KMS-11 (cell line): ENCODE measurements at regions not wholly inside any gene's neighbourhood (a gene's known extent, or its start where the extent isn't known, plus 50 kb on each side); places are given as distances from the start of the nearest gene placed in this dataset.

Experiments used
- H2AFZ ChIP-seq: fragments of 200-600 bp; sonication (generic); 2 replicates; pipeline ENCODE4 v1.6.1; 2016; ENCODE audit warnings: antibody characterized with exemption, mixed run types, low read depth
- H3K27ac ChIP-seq: fragments of 200-600 bp; sonication (generic); 2 replicates; pipeline ENCODE4 v1.6.1; 2016; ENCODE audit warnings: mild to moderate bottlenecking, mixed run types
- H3K27me3 ChIP-seq: fragments of 200-600 bp; sonication (generic); 2 replicates; pipeline ENCODE4 v1.6.1; 2017; ENCODE audit warnings: mild to moderate bottlenecking, low read depth, mixed run types, moderate library complexity; ENCODE audit not compliant: insufficient read depth
- H3K36me3 ChIP-seq: fragments of 200-600 bp; sonication (generic); 2 replicates; pipeline ENCODE4 v1.6.1; 2017; ENCODE audit warnings: mild to moderate bottlenecking, mixed run types; ENCODE audit not compliant: insufficient read depth
- H3K4me1 ChIP-seq: fragments of 200-600 bp; sonication (generic); 2 replicates; pipeline ENCODE4 v1.6.1; 2016; ENCODE audit warnings: mild to moderate bottlenecking, low read depth, mixed run types; ENCODE audit not compliant: poor library complexity, severe bottlenecking
- H3K4me2 ChIP-seq: fragments of 200-600 bp; sonication (generic); 2 replicates; pipeline ENCODE4 v1.7.0; 2016; ENCODE audit warnings: mild to moderate bottlenecking, mixed run types
- H3K4me3 ChIP-seq: fragments of 200-600 bp; sonication (generic); IDR thresholded peaks from 2 replicates; pipeline ENCODE4 v1.6.1; 2017; ENCODE audit warnings: low read depth, low read length, mixed read lengths; ENCODE audit not compliant: insufficient read depth
- H3K79me2 ChIP-seq: fragments of 200-600 bp; sonication (generic); 2 replicates; pipeline ENCODE4 v1.6.1; 2016; ENCODE audit warnings: low read depth, mixed run types; ENCODE audit not compliant: insufficient read depth
- H3K9ac ChIP-seq: fragments of 200-600 bp; sonication (generic); 2 replicates; pipeline ENCODE4 v1.6.1; 2016; ENCODE audit warnings: mild to moderate bottlenecking, mixed run types
- H4K20me1 ChIP-seq: fragments of 200-600 bp; sonication (generic); 2 replicates; pipeline ENCODE4 v1.6.1; 2016; ENCODE audit warnings: mild to moderate bottlenecking, mixed run types; ENCODE audit not compliant: insufficient read depth
- CTCF ChIP-seq: fragments of 200-600 bp; sonication (generic); conservative IDR thresholded peaks from 2 replicates; pipeline ENCODE4 v1.6.1; 2017; ENCODE audit warnings: low read depth, mild to moderate bottlenecking, antibody characterized with exemption, low read length, moderate library complexity, mixed read lengths

GRCh38 chr1:38778521-38778920 is 81.1 kb downstream of the RRAGC start:
- Histone ChIP-seq H3K27me3 (no peaks in the 10 kb centered on the region), H4K20me1 (no peaks in the 10 kb centered on the region), H3K4me1 (no peaks in the 10 kb centered on the region), H3K27ac (no peak overlapping the region), H3K36me3 (no peaks in the 10 kb centered on the region), H2AFZ (no peak overlapping the region), H3K4me3 (no peak overlapping the region), H3K4me2 (no peak overlapping the region), H3K9ac (no peak overlapping the region), H3K79me2 (no peaks in the 10 kb centered on the region)
- no peak for TF ChIP-seq CTCF

GRCh38 chr1:38778051-38778450 is 81.5 kb downstream of the RRAGC start:
- Histone ChIP-seq H3K4me3 (no peak overlapping the region), H3K27me3 (no peaks in the 10 kb centered on the region), H3K9ac (no peak overlapping the region), H3K4me1 (no peaks in the 10 kb centered on the region), H4K20me1 (no peaks in the 10 kb centered on the region), H3K4me2 (no peak overlapping the region), H2AFZ (no peak overlapping the region), H3K27ac (no peak overlapping the region), H3K79me2 (no peaks in the 10 kb centered on the region), H3K36me3 (no peaks in the 10 kb centered on the region)
- TF ChIP-seq CTCF = no peak

- Histone ChIP-seq H3K27me3 (no peaks in the 10 kb centered on the region), H3K4me1 (no peaks in the 10 kb centered on the region), H3K36me3 (no peaks in the 10 kb centered on the region), H3K9ac (no peak overlapping the region), H3K4me2 (no peak overlapping the region), H3K79me2 (no peaks in the 10 kb centered on the region), H4K20me1 (no peaks in the 10 kb centered on the region), H2AFZ (no peak overlapping the region), H3K4me3 (no peak overlapping the region), H3K27ac (no peak overlapping the region)
- no peak for TF ChIP-seq CTCF
Measured at GRCh38 chr1:38777464-38777957, 82.1 kb downstream of the RRAGC start.

GRCh38 chr1:38776466-38777065 is 83.0 kb downstream of the RRAGC start:
- no peak for TF ChIP-seq CTCF
- no peak overlapping the region for H3K4me2 ChIP-seq
- H3K27ac ChIP-seq = no peak overlapping the region
- H3K79me2 ChIP-seq = no peaks in the 10 kb centered on the region
- no peaks in the 10 kb centered on the region for H3K27me3 ChIP-seq
- no peak overlapping the region for H3K9ac ChIP-seq
- no peak overlapping the region for H2AFZ ChIP-seq
- H3K4me3 ChIP-seq = no peak overlapping the region
- H3K36me3 ChIP-seq = no peaks in the 10 kb centered on the region
- no peaks in the 10 kb centered on the region for H4K20me1 ChIP-seq
- no peaks in the 10 kb centered on the region for H3K4me1 ChIP-seq
